Stimulated activated naive B cell treated with anti-CD40 and anti-IgM and Interleukin-4, amounts not matched to agents 10 μg/mL and 1 μg/mL and 100 μg/mL, for 72 hours (primary cell): ENCODE measurements at regions not wholly inside any gene's neighbourhood (a gene's known extent, or its start where the extent isn't known, plus 50 kb on each side); places are given as distances from the start of the nearest gene placed in this dataset.
"Not testable (repeated sequence)": the region's sequence is repeated elsewhere in the genome, so short reads cannot be mapped to it uniquely, and the experiment has no call there.

Experiments
- ATAC-seq, 2 donors: fragments of 150-1000 bp; cut with Tn5 transposase; replicated peaks; 2 replicates each; pipeline ENCODE4 v1.10.0; 2021; ENCODE audit warnings: moderate library complexity in 1 of 2
- DNase-seq: peaks from one replicate; pipeline ENCODE4 v3.0.0; 2021
- H3K27ac Mint-ChIP-seq: one replicate; pipeline ENCODE4 v1.8.0; 2022; ENCODE audit warnings: mild to moderate bottlenecking, mixed read lengths
- H3K27me3 Mint-ChIP-seq, 2 donors: one replicate each; pipeline ENCODE4 v1.8.0; 2022; ENCODE audit warnings: mixed read lengths in 2 of 2
- H3K36me3 Mint-ChIP-seq, 2 donors: one replicate each; pipeline ENCODE4 v1.8.0; 2022; ENCODE audit warnings: mixed read lengths in 2 of 2, mild to moderate bottlenecking in 1 of 2
- H3K4me1 Mint-ChIP-seq, 2 donors: one replicate each; pipeline ENCODE4 v1.8.0; 2022; ENCODE audit warnings: mixed read lengths in 2 of 2, mild to moderate bottlenecking in 1 of 2
- H3K4me3 Mint-ChIP-seq, 2 donors: one replicate each; pipeline ENCODE4 v1.8.0; 2022; ENCODE audit warnings: mild to moderate bottlenecking in 2 of 2, mixed read lengths in 2 of 2, moderate library complexity in 1 of 2
- H3K9me3 Mint-ChIP-seq, 2 donors: one replicate each; pipeline ENCODE4 v1.8.0; 2022; ENCODE audit warnings: mixed read lengths in 2 of 2, mild to moderate bottlenecking in 1 of 2

- peaks cover 4 to 9% of the 10 kb centered on the region in 2 donors for H3K9me3 Mint-ChIP-seq
- no peak overlapping the region for H3K27ac Mint-ChIP-seq
- ATAC-seq (no peak), DNase-seq (no peak)
- no peak overlapping the region for H3K4me3 Mint-ChIP-seq
- H3K4me1 Mint-ChIP-seq, result no peaks in the 10 kb centered on the region
- no peaks in the 10 kb centered on the region for H3K27me3 Mint-ChIP-seq
- no peaks in the 10 kb centered on the region for H3K36me3 Mint-ChIP-seq
Measured at GRCh38 chr6:76881414-76881813, 581.9 kb downstream of the HTR1B start.

- Mint-ChIP-seq H3K4me1 (no peaks in the 10 kb centered on the region), H3K36me3 (no peaks in the 10 kb centered on the region), H3K27ac (no peak overlapping the region), H3K9me3 (peaks cover 4 to 10% of the 10 kb centered on the region in 2 donors), H3K4me3 (no peak overlapping the region), H3K27me3 (no peaks in the 10 kb centered on the region)
- ATAC-seq (no peak), DNase-seq (no peak)
Measured at GRCh38 chr6:76876922-76877553, 586.3 kb downstream of the HTR1B start.

DNA sequence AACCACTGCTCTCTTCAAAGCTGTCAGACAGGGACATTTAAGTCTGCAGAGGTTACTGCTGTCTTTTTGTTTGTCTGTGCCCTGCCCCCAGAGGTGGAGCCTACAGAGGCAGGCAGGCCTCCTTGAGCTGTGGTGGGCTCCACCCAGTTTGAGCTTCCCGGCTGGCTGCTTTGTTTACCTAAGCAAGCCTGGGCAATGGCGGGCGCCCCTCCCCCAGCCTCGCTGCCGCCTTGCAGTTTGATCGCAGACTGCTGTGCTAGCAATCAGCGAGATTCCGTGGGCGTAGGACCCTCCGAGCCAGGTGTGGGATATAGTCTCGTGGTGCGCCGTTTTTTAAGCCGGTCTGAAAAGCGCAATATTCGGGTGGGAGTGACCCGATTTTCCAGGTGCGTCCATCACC is 586.9 kb downstream of the HTR1B start:
- not testable (repeated sequence) for H3K36me3 Mint-ChIP-seq, DNase-seq, H3K4me1 Mint-ChIP-seq, H3K27ac Mint-ChIP-seq, H3K27me3 Mint-ChIP-seq, H3K4me3 Mint-ChIP-seq, ATAC-seq, H3K9me3 Mint-ChIP-seq

GRCh38 chr6:76867182-76867581 is 596.1 kb downstream of the HTR1B start:
- Mint-ChIP-seq H3K9me3 (peaks cover 5 to 7% of the 10 kb centered on the region in 2 donors), H3K27me3 (no peaks in the 10 kb centered on the region), H3K36me3 (no peaks in the 10 kb centered on the region), H3K4me3 (no peak overlapping the region), H3K27ac (no peak overlapping the region), H3K4me1 (no peaks in the 10 kb centered on the region)
- DNase-seq, result no peak
- ATAC-seq, result no peak

DNA sequence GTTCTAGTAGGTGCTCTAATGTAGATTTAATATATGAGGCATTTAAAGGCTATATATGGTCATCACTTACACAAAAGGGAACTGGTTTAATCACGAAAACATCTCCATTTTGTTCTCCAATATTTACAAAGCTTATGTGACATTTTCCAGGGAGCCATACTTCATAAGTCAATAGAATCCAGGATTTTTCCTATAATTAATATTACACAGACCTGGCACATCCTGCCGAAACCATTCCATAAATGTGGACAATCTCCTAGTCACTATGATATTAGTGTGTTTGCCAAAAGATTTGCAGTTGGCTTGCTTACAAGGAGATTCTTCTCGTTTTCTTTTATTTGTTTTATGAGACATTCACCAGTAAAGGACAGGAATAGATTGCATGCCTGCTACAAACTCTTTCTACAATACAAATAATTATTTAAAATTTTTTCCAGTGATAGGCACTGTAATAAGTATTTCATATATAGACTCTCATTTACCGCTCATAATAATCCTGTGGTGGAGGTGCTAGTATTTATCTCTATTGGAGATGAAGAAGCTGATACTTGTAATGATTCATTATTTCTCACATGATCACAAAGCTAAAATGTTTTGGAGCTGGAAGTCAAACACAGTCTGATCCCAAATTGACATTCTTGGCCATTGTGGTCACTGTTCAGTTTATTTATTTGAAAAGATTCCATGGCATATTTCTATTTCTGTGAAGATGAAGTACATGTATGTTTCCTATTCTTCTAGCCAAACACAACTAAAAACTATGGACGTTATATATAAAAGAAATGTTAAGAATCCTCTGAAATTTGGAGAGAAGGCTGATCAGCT is 597.0 kb downstream of the HTR1B start:
- DNase-seq (no peak), ATAC-seq (no peak)
- Mint-ChIP-seq H3K9me3 (peaks cover 4 to 7% of the 10 kb centered on the region in 2 donors), H3K36me3 (no peaks in the 10 kb centered on the region), H3K4me3 (no peak overlapping the region), H3K27ac (no peak overlapping the region), H3K4me1 (no peaks in the 10 kb centered on the region), H3K27me3 (no peaks in the 10 kb centered on the region)

DNA sequence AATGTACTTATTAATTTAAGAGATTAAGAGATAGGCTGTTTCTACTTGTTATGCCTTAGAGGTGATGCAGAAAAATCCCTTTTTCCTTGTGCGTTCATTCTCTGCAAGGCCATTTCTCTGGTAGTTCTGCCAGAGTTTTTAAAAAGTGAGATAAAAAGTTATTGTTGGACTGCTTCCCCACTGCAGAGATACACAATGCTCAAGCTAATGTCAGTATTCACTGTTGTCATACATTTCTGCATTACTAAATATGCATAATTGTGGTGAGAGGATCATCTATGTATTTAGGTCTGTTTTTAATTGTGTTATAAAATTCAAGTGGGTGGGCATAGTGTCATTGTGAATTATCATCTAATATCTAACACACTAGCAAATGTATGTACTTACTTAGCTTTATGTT is 600.4 kb downstream of the HTR1B start:
- H3K4me1 Mint-ChIP-seq, result no peaks in the 10 kb centered on the region
- DNase-seq (no peak), ATAC-seq (no peak)
- no peak overlapping the region for H3K4me3 Mint-ChIP-seq
- H3K27me3 Mint-ChIP-seq, result no peaks in the 10 kb centered on the region
- H3K9me3 Mint-ChIP-seq, result peaks cover 1 to 7% of the 10 kb centered on the region in 2 donors
- H3K36me3 Mint-ChIP-seq, result no peaks in the 10 kb centered on the region
- H3K27ac Mint-ChIP-seq, result no peak overlapping the region

DNA sequence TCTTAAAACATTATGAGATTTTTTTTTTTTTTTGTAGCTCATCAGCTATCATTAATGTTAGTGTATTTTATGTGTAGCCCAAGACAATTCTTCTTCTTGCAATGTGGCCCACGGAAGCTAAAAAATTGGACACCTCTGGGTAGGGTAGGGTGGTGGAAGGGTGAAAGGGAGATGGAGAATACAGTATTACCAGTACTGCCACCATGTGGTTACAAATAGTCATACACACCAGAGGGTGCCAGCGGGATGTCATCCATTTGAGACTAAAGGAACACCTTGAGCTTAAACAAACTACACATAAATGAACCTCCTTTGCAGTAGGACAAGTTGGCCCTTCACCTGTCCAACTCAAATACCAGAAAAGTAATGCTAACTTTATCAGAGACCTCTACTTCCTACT is 601.9 kb downstream of the HTR1B start:
- no peaks in the 10 kb centered on the region for H3K4me1 Mint-ChIP-seq
- DNase-seq (no peak), ATAC-seq (no peak)
- no peaks in the 10 kb centered on the region for H3K9me3 Mint-ChIP-seq
- no peak overlapping the region for H3K4me3 Mint-ChIP-seq
- no peaks in the 10 kb centered on the region for H3K36me3 Mint-ChIP-seq
- no peak overlapping the region for H3K27ac Mint-ChIP-seq
- H3K27me3 Mint-ChIP-seq, result no peaks in the 10 kb centered on the region

GRCh38 chr6:76856065-76856464 is 607.2 kb downstream of the HTR1B start:
- Mint-ChIP-seq H3K4me3 (no peak overlapping the region), H3K4me1 (no peaks in the 10 kb centered on the region), H3K27ac (no peak overlapping the region), H3K36me3 (no peaks in the 10 kb centered on the region), H3K27me3 (no peaks in the 10 kb centered on the region), H3K9me3 (peaks cover 0 to 1% of the 10 kb centered on the region in 2 donors)
- ATAC-seq (no peak), DNase-seq (no peak)

DNA sequence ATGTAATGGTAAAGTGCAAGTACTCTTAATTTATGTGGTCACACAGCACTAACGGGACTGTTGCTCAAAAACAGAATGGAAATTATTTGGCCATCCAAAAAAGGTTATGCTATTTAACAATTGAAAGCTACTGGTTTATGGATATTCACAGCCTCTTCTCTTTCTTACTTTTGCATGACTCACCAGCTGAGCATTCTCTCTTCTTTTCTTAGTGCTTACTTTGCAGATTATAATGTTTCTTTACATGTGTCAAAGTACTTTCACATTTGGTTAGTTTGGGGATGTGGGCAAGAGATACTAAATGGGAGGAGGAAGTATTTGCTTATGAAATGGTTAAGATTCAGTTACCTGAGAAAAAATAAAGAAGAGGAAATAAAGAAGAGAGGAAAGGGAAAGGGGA is 610.5 kb downstream of the HTR1B start:
- Mint-ChIP-seq H3K9me3 (peaks cover 0 to 3% of the 10 kb centered on the region in 2 donors), H3K4me1 (no peaks in the 10 kb centered on the region), H3K27ac (no peak overlapping the region), H3K4me3 (no peak overlapping the region), H3K36me3 (no peaks in the 10 kb centered on the region), H3K27me3 (no peaks in the 10 kb centered on the region)
- DNase-seq (no peak), ATAC-seq (no peak)

GRCh38 chr6:76849274-76849970 is 613.9 kb downstream of the HTR1B start:
- not testable (repeated sequence) for DNase-seq, H3K27me3 Mint-ChIP-seq, ATAC-seq, H3K27ac Mint-ChIP-seq, H3K36me3 Mint-ChIP-seq, H3K4me1 Mint-ChIP-seq, H3K4me3 Mint-ChIP-seq
- H3K9me3 Mint-ChIP-seq, result peaks cover 0 to 14% of the 10 kb centered on the region in 2 donors

DNA sequence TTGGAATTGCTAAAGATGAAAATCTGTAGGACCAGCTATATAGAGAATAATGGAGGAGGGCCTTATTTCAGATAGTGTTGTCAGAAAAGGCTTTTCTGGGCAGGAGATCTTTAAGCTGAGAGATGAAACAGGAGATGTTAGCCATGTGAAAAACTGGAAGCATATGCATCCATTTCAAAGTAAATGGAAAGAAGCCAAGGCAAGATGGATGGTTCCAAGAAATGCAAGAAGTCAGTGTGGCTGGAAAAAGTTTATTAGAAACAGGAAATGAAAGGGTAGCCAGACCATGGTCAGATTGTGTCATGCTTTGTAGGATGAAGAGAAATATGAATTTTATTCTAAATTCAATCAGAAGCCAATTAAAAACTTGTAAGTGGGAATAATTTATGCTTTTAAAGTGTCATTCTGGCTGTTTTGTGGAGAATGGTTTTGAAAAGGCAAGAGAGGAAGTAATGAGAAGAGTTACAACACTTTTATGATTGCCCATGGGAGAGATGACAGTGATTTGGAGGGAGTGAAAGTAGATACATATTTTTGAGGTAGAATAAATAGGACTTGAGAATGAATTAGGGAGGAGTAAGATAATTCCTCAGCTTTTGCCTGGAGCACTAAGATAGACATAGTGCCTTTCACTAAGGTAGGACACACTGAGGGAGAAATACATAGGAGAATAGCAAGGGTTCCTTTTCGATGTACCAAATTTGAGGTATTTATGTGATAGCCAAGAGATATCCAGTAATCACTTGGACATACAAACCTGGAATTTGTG is 620.1 kb downstream of the HTR1B start:
- Mint-ChIP-seq H3K4me1 (no peaks in the 10 kb centered on the region), H3K27me3 (no peaks in the 10 kb centered on the region), H3K36me3 (no peaks in the 10 kb centered on the region), H3K9me3 (peaks cover 4 to 15% of the 10 kb centered on the region in 2 donors), H3K4me3 (no peak overlapping the region), H3K27ac (no peak overlapping the region)
- DNase-seq (no peak), ATAC-seq (no peak)

DNA sequence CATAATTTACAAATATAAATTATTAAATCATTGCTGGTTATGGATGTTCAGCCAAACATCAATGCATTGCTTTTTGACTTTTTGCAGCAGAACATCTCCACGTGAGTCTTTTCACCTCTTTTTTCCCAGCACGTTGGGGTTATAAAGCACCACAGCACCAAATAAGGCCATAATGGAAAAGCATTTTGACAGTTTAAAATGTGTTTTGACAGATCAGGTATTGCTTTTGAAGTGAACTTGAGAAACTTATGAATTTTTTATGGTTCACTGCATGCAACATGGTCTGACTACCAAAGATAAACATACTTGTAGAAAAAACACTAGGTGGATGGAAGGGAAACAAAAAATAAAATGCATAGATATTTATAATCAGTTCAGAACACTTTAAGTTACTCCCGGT is 622.4 kb downstream of the HTR1B start:
- DNase-seq (no peak), ATAC-seq (no peak)
- Mint-ChIP-seq H3K9me3 (peaks cover 4 to 8% of the 10 kb centered on the region in 2 donors), H3K27me3 (no peaks in the 10 kb centered on the region), H3K36me3 (no peaks in the 10 kb centered on the region), H3K27ac (no peak overlapping the region), H3K4me1 (no peaks in the 10 kb centered on the region), H3K4me3 (no peak overlapping the region)

- no peaks in the 10 kb centered on the region for H3K27me3 Mint-ChIP-seq
- no peak for DNase-seq
- H3K9me3 Mint-ChIP-seq, result peaks cover 2 to 4% of the 10 kb centered on the region in 2 donors
- no peak overlapping the region for H3K27ac Mint-ChIP-seq
- no peaks in the 10 kb centered on the region for H3K4me1 Mint-ChIP-seq
- no peaks in the 10 kb centered on the region for H3K36me3 Mint-ChIP-seq
- no peak for ATAC-seq
- no peak overlapping the region for H3K4me3 Mint-ChIP-seq
Measured at GRCh38 chr6:76840041-76840745, 623.1 kb downstream of the HTR1B start.

GRCh38 chr6:76839505-76839904 is 623.8 kb downstream of the HTR1B start:
- DNase-seq (no peak), ATAC-seq (no peak)
- Mint-ChIP-seq H3K27ac (no peak overlapping the region), H3K4me1 (no peaks in the 10 kb centered on the region), H3K4me3 (no peak overlapping the region), H3K27me3 (no peaks in the 10 kb centered on the region), H3K36me3 (no peaks in the 10 kb centered on the region), H3K9me3 (peaks cover 2 to 4% of the 10 kb centered on the region in 2 donors)
